CD4-positive, CD25-positive, alpha-beta regulatory T cell (primary cell): ENCODE measurements at regions not wholly inside any gene's neighbourhood (a gene's known extent, or its start where the extent isn't known, plus 50 kb on each side); places are given as distances from the start of the nearest gene placed in this dataset.

Source experiments
- ATAC-seq, 2 donors: fragments of 150-1000 bp; cut with Tn5 transposase; one replicate each; pipeline ENCODE4 v1.10.0; 2021; ENCODE audit warnings: low read depth in 2 of 2, moderate number of reproducible peaks in 2 of 2, moderate library complexity in 1 of 2
- DNase-seq, 3 donors: peaks; one replicate each; pipeline versions ENCODE4 v3.0.0 to v3.0.0-alpha.2; 2012 to 2022; ENCODE audit warnings: mixed read lengths in 1 of 3
- H3K27ac ChIP-seq: one replicate; pipeline ENCODE4 v1.7.0; 2013; ENCODE audit warnings: mild to moderate bottlenecking, low read length; ENCODE audit not compliant: insufficient read depth, poor library complexity, severe bottlenecking
- H3K27me3 ChIP-seq: one replicate; pipeline ENCODE4 v1.7.0; 2013; ENCODE audit warnings: low read length; ENCODE audit not compliant: control insufficient read depth, insufficient read depth
- H3K36me3 ChIP-seq: one replicate; pipeline ENCODE4 v1.7.0; 2013; ENCODE audit warnings: mild to moderate bottlenecking, low read length, moderate library complexity; ENCODE audit not compliant: control insufficient read depth, insufficient read depth
- H3K4me1 ChIP-seq: 2 replicates; pipeline ENCODE4 v1.7.0; 2013; ENCODE audit warnings: mild to moderate bottlenecking, low read length; ENCODE audit not compliant: insufficient read depth, control insufficient read depth, poor library complexity, severe bottlenecking
- H3K4me3 ChIP-seq: one replicate; pipeline ENCODE4 v1.7.0; 2013; ENCODE audit warnings: low read depth, mild to moderate bottlenecking, low read length, moderate library complexity
- H3K9me3 ChIP-seq, 2 experiments: 1 replicate in 1 of 2; 2 replicates in 1 of 2; pipeline ENCODE4 v1.7.0; 2013; ENCODE audit warnings: low read length in 2 of 2, mild to moderate bottlenecking in 1 of 2, moderate library complexity in 1 of 2; ENCODE audit not compliant: control insufficient read depth in 2 of 2
- H3K27ac Mint-ChIP-seq, 3 donors: one replicate each; pipeline ENCODE4 v1.8.0; 2020 to 2022; ENCODE audit warnings: mild to moderate bottlenecking in 3 of 3, mixed read lengths in 3 of 3, moderate library complexity in 2 of 3
- H3K27me3 Mint-ChIP-seq: one replicate; pipeline ENCODE4 v1.8.0; 2022; ENCODE audit warnings: mild to moderate bottlenecking, mixed read lengths
- H3K36me3 Mint-ChIP-seq: one replicate; pipeline ENCODE4 v1.8.0; 2020; ENCODE audit warnings: mixed read lengths
- H3K4me1 Mint-ChIP-seq, 4 donors: one replicate each; pipeline ENCODE4 v1.8.0; 2020 to 2022; ENCODE audit warnings: mixed read lengths in 4 of 4, mild to moderate bottlenecking in 1 of 4
- H3K4me3 Mint-ChIP-seq, 4 donors: one replicate each; pipeline ENCODE4 v1.8.0; 2020 to 2022; ENCODE audit warnings: mild to moderate bottlenecking in 4 of 4, mixed read lengths in 4 of 4, moderate library complexity in 3 of 4
- H3K9me3 Mint-ChIP-seq, 7 donors: one replicate each; pipeline ENCODE4 v1.8.0; 2020 to 2022; ENCODE audit warnings: mixed read lengths in 7 of 7, mild to moderate bottlenecking in 3 of 7, moderate library complexity in 2 of 7

DNA sequence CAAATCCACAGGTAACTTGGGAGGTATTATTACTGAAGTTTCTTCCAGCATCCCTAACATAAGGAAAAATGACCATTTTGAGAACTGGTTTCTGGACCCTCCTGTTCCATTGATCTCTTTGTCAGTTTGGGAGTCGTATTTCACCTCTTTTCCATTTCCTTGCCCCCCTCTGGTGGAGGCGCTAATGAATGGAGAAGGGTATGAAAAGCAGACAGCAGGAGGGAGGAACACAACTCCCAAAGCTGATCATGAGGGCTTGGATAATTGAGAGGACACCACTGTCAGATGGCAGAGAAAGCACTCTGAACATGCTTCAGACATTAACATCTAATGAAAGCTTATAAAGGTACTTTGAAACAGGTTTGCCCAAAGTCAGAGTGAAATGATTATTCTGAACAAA, 56.6 kb upstream of the TLK1 start:
- Mint-ChIP-seq H3K9me3 (peaks cover 0 to 6% (median 2%) of the 10 kb centered on the region in 7 donors), H3K27me3 (no peaks in the 10 kb centered on the region), H3K27ac (no peak overlapping the region), H3K4me1 (peaks cover 0 to 5% (median 2%) of the 10 kb centered on the region in 4 donors), H3K36me3 (peaks cover 3% of the 10 kb centered on the region), H3K4me3 (no peak overlapping the region)
- Histone ChIP-seq H3K4me3 (no peak overlapping the region), H3K9me3 (peaks cover 0 to 5% of the 10 kb centered on the region in 2 experiments), H3K4me1 (no peaks in the 10 kb centered on the region), H3K27ac (no peak overlapping the region), H3K36me3 (no peaks in the 10 kb centered on the region), H3K27me3 (no peaks in the 10 kb centered on the region)
- ATAC-seq = no peak
- DNase-seq = no peak

DNA sequence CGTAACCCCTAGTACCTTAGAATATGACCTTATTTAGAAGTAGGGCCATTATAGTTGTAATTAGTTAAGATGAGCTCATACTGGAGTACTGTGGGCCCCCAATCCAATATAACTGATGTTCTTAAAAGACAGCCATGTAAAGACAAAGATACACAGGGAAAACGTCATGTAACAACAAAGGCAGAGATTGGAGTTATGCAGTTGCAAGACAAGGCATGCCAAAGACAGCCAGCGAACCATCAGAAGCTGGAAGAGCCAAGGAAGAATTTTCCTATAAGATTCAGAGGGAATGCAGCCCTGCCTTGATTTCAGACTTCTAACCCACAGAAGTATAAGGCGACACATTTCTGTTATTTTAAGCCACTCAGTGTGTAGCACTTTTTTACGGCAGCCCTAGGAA, 55.9 kb upstream of the TLK1 start:
- Mint-ChIP-seq H3K36me3 (peaks cover 3% of the 10 kb centered on the region), H3K27ac (no peak overlapping the region), H3K27me3 (no peaks in the 10 kb centered on the region), H3K4me1 (peaks cover 0 to 5% (median 3%) of the 10 kb centered on the region in 4 donors), H3K9me3 (peaks cover 0 to 6% (median 2%) of the 10 kb centered on the region in 7 donors), H3K4me3 (no peak overlapping the region)
- DNase-seq = no peak
- no peak overlapping the region for H3K27ac ChIP-seq
- no peaks in the 10 kb centered on the region for H3K27me3 ChIP-seq
- no peaks in the 10 kb centered on the region for H3K4me1 ChIP-seq
- no peak overlapping the region for H3K4me3 ChIP-seq
- no peak for ATAC-seq
- peaks cover 0 to 5% of the 10 kb centered on the region in 2 experiments for H3K9me3 ChIP-seq
- no peaks in the 10 kb centered on the region for H3K36me3 ChIP-seq

DNA sequence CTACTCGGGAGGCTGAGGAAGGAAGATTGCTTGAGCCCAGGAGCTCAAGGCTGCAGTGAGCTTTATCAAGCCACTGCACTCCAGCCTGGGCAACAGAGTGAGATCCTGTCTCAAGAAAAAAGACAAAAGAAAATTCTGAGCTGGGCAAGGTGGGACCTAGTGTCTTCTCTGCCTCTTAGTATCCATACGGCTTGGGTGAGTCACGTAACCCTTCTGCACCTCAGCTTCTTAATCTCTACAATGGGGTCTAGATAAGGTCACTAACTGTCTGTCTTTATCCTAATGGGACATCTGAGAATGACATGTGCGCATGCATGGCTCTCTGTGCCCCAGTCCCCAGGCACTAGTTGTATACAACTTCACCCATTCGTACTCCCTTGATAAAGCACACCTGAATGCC, 53.4 kb upstream of the TLK1 start:
- Mint-ChIP-seq H3K27me3 (no peaks in the 10 kb centered on the region), H3K27ac (no peak overlapping the region), H3K9me3 (peaks cover 0 to 3% (median 1%) of the 10 kb centered on the region in 7 donors), H3K36me3 (no peaks in the 10 kb centered on the region), H3K4me1 (peaks cover 10 to 20% (median 14%) of the 10 kb centered on the region in 4 donors), H3K4me3 (no peak overlapping the region)
- peaks cover 0 to 2% of the 10 kb centered on the region in 2 experiments for H3K9me3 ChIP-seq
- DNase-seq (no peak), ATAC-seq (no peak)
- no peak overlapping the region for H3K27ac ChIP-seq
- no peak overlapping the region for H3K4me3 ChIP-seq
- no peaks in the 10 kb centered on the region for H3K36me3 ChIP-seq
- no peaks in the 10 kb centered on the region for H3K27me3 ChIP-seq
- peaks cover 12% of the 10 kb centered on the region for H3K4me1 ChIP-seq

DNA sequence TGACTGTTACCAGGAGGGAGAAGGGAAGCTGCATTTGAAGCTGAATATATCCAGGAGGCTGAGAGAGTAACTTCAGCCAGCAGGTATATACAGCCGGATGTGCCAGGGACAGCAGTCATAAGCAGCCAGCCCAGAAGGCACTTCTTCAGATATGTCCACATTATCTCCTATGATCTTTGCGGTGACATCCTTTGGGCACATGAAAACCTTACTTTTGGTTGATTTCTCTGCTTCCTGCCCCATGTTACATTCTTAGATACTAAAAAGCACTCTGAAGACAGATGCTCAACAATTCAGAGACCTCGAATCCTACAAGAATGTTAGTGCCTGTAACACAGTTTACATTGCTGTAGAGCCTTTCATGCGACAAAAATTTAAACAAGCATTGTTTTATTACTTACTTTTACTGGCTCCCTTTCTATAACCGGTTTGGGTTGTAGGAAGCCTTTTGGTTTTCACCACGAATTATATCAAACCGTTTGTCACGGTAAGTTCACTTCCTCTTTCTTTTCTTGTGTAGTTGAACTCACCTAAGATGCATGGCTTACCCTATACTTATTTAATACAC, 50.3 kb upstream of the TLK1 start:
- peak overlapping the region; percentile 34 to 91 (median 79) for H3K4me3 Mint-ChIP-seq

More for the DNA sequence above, 50.3 kb upstream of the TLK1 start:
- peak overlapping the region; percentile 83 to 92 (median 86) for H3K27ac Mint-ChIP-seq
- peak; percentile 1 to 89 (median 55) for DNase-seq
- H3K27me3 Mint-ChIP-seq = no peaks in the 10 kb centered on the region
- Histone ChIP-seq H3K27me3 (peaks cover 3% of the 10 kb centered on the region), H3K27ac (peak overlapping the region; percentile 69), H3K4me3 (peak overlapping the region; percentile 92), H3K4me1 (peaks cover 12% of the 10 kb centered on the region), H3K9me3 (no peaks in the 10 kb centered on the region), H3K36me3 (no peaks in the 10 kb centered on the region)
- ATAC-seq = peak; percentile 86 to 89
- H3K4me1 Mint-ChIP-seq = peaks cover 10 to 21% (median 18%) of the 10 kb centered on the region in 4 donors
- no peaks in the 10 kb centered on the region for H3K36me3 Mint-ChIP-seq
- H3K9me3 Mint-ChIP-seq = peaks cover 0 to 2% (median 0%) of the 10 kb centered on the region in 7 donors
